Keratinocyte (primary cell): ENCODE measurements at regions not wholly inside any gene's neighbourhood (a gene's known extent, or its start where the extent isn't known, plus 50 kb on each side); places are given as distances from the start of the nearest gene placed in this dataset.

Source experiments
- CTCF ChIP-seq, 3 experiments: IDR thresholded peaks in 1 of 3; conservative IDR thresholded peaks in 1 of 3; optimal IDR thresholded peaks in 1 of 3; 2 replicates in 2 of 3; 3 replicates in 1 of 3; pipeline versions ENCODE3 to v1.5.1; 2011; ENCODE audit warnings: low read length in 3 of 3, mild to moderate bottlenecking in 3 of 3, moderate library complexity in 2 of 3, control low read depth in 1 of 3, inconsistent platforms in 1 of 3; ENCODE audit not compliant: insufficient read depth in 2 of 3; ENCODE audit errors: extremely low read depth in 1 of 3
- EZH2 ChIP-seq: IDR thresholded peaks from one replicate; pipeline ENCODE4 v1.6.1; 2012; ENCODE audit warnings: inconsistent platforms, mild to moderate bottlenecking, low read length, moderate library complexity

- TF ChIP-seq EZH2 (no peak), CTCF (optimal IDR thresholded peaks at IDR 0.05 in 1 of 3, IDR thresholded peaks at IDR 0.05 in 1 of 3, conservative IDR thresholded peaks at IDR 0.05 in 1 of 3; ENCODE audit: extremely low read depth in 1 of 3, insufficient read depth in 2 of 3, low read length in 3 of 3) (no peak)
Measured at GRCh38 chr7:69035826-69036225, 562.4 kb upstream of the AUTS2 start.
